G401 (cell line): ENCODE measurements at regions not wholly inside any gene's neighbourhood (a gene's known extent, or its start where the extent isn't known, plus 50 kb on each side); places are given as distances from the start of the nearest gene placed in this dataset.

Experiments used
- DNase-seq: peaks from one replicate; pipeline ENCODE4 v3.0.0-alpha.2; 2015; ENCODE audit warnings: low spot score
- in situ Hi-C: cut with HindIII; loops from 2 replicates; pipeline ENCODE4 v1.10.0; 2016; ENCODE audit warnings: low sequenced_read_pairs, mixed read lengths

DNA sequence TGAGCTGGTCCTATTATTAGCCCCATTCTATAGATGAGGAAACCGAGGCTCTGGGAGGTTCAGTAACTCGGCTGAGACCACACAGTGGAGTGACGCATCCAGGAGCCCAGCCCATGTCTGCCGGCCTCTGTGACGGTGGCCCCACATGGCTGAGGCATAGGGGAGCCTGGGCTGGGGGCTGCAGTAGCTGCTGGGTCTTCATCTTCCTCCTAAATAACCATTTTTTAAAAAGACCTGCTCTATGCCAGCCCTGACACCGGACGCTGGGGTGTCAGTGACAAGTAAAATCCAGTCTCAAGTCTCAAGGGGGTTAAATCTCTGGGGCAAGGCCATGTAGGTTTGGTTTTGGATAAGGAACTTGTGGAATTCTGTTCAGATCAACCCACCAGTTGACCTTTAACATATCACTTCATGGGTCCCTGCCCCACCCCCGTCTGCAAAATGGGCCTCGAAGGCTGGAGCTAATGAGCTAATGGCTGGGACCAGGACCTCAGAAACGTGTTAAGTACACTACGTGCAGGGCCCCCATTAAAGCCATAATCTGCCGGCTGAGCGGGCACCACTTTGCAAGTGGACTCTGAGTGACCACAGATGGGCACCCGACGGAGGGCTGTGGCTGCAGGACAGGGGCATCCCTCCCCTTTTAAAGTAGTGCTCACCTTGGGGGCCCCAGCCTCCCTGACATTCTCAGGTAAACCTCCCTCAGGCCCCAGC is 136.5 kb upstream of the UNC5B start:
- no peak for DNase-seq
- in situ Hi-C loops, result no loop called here

GRCh38 chr10:71076473-71077142 is 135.8 kb upstream of the UNC5B start:
- DNase-seq, result no peak
- in situ Hi-C loops, result no loop called here

DNA sequence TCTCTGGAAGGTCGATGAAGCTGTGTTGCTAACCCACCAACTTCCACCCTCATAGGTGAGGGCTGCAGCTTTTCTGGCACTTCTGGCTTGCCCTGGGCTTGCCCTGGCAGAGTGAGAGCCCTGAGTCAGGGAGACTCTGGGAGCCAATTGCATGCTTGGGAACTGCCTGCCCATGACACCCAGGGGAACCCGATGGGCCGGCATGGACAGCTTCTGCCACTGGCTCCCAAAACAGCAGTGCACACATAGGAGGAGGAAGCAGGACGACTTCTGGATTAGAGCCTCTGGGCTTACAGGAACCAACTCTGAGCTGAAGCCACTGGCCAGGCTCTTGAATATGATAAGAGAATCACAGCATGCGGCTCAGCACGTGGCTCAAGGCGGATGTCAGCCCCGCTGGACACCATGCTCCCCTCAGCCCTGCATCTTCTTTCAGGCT is 135.2 kb upstream of the UNC5B start:
- in situ Hi-C loops, result no loop called here
- DNase-seq, result no peak

DNA sequence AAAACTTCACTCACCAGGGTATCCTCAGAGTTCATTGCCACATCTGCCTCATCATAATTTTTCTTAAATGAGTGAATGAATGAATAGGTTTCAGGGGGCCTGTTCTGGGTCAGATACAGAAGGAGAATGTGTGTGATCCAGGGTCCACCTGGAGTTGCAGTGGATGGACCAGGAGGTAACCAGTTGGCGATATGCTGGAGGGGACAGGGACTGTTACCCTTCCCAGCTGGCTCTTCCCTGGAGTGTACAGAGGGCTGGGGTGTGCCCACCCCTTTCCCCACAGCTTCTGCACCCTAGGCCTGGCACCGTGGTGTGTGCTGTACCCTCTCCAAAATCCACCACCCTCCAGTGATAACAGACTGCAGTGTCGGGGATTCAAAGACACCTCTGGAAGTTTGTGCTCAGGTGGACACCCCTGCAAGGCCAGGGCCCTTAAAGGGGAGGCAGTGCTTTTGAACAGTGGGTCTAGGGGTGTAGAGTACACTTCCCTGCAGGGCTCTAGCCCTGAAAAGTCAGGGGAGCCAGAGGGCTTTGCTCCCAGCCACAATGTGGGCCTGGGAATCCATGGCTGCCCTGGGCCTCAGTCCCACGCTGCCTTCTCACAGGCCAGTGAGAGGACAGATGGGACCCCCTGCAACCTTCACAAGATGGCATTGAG is 134.4 kb upstream of the UNC5B start:
- no peak for DNase-seq
- in situ Hi-C loops, result no loop called here

DNA sequence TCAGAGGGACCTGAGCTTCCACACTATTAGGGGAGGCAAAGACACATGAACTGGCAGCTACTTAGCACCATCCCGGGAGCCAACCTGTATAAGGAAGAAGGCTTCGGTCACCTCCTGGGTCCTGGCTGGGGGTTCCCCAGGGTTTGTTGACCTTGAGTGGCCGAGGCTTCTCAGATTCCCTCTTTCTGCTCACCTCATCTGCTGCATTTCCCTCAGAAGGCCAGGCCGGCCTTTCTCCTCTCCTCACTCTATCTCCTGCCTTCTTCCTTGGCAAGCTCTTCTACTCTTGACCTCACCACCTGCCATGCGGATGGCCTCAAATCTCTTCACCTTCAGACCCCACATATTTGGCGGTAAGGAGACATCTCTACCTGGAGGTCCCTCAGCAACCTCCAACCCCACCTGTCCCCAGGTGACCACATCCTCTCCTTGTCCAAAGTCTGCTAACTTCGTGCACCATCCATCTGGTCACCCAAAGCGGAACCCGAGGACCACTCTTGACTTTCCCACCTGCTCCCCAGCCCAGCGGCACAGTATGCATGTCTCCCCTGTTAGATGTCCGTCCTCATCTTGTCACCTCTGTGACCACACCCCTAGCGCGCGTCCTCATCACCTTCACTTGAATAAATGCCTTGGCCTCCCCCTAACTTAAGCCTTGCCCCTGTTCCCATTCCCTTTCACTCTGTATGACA is 133.8 kb upstream of the UNC5B start:
- no peak for DNase-seq
- in situ Hi-C loops, result no loop called here

DNA sequence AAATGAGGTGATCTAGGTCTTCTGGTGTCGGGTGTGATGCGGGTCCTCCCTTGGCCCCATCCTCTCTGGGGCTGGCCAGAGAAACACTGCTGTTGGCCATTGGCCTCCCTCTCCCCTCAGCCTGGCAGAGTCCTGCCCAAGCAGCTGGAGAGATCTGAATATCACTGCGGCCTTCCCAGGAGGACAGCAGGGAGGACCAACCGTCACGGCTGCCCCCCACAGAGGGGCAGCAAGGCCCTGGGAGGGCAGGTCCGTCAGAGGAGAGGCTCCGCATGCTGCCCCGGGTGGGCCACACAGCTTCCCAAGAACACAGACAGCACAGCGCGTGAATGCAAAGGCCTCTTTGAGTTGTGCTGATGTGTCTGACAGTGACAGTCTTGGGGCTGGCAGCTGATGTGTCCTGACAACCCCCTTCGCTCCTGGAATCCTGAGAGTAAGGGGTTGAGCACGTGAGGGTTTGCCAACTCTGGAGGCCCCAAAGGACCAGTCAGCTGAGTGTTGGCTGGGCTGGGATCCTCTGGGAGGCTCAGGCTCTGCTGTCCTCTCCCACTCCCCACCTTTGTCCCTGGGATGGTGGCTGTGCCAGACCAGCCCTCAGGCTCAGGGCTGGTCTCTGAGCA is 132.5 kb upstream of the UNC5B start:
- DNase-seq, result no peak
- in situ Hi-C loops, result no loop called here

DNA sequence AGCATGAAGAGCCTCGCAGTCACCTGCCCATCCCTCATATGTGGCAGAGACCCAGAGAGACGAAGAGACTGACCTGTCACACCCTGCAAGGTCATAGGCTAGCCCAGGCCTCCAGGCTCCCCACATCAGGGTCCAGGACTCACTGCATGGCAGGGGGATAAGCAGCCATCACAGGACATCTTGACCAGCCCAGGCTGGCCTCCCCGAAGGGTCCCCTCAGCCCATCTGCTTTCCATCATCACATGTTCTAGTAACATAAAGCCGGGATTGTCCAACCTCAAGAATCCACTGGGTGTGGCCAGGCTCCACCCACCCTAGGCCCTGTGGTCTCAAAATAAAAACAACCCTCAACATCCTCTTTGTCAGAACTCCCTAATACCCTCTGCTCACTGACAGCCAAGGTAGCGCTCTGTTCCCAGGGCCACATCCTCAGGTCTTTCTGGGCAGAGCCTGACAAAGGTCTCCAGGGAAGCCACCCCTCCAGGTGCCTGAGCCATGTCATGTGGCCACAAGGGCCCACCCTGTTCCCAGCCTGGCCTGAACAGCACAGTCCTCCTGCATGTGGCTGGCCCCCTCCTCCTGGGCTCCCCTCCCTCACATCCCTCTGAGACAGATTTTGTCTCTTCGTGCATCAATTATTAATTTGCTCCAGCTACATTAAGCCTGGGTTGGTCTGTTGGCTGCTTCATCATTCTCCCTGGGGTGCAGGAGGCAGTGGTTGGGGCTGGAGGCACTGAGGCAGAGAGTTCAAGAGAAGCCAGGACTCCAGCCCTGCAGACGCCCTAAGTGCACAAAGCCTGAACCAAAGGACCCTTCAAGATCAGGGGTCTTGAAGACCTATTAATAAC is 131.8 kb upstream of the UNC5B start:
- no peak for DNase-seq
- in situ Hi-C loops, result no loop called here

GRCh38 chr10:71081229-71081560 is 131.2 kb upstream of the UNC5B start:
- in situ Hi-C loops, result no loop called here
- DNase-seq, result no peak

GRCh38 chr10:71081912-71082311 is 130.5 kb upstream of the UNC5B start:
- no peak for DNase-seq
- in situ Hi-C loops, result no loop called here

DNA sequence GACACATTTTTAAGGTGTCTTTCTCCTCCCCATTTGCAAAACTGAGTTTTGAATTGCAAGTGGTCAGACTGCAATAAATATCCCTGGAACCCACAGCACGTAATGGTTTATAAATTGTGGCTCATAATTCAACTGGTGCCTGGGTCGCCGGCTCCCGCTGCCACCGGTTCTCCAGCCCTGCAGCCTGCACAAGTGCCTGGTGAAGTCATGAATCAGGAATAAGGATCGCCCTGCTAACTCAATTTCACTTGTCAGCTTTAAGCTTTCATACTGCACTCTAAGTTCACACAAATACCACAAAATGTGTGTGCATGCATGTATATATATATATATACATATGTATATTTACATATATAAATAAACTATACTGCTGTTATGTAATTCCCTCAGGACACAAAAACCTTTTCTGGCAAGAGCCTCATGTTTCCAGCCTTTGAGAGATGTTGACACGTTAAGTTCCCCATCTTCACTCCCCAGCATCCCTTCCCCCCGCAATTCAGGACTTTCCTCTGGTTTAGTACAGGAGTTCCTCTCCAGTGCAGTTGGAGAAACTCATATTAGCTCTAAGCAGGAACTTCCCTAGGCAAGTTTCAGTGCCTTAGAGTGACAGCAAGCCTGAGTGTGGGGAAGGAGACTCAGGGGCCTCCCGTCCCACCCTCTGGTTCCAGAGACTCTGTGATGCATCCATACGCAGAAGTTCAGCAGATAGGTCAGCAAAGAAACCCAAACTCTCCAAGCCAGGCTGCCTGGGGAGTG is 129.2 kb upstream of the UNC5B start:
- DNase-seq, result no peak
- in situ Hi-C loops, result no loop called here

GRCh38 chr10:71083716-71083975 is 128.7 kb upstream of the UNC5B start:
- in situ Hi-C loops, result no loop called here
- DNase-seq, result no peak

DNA sequence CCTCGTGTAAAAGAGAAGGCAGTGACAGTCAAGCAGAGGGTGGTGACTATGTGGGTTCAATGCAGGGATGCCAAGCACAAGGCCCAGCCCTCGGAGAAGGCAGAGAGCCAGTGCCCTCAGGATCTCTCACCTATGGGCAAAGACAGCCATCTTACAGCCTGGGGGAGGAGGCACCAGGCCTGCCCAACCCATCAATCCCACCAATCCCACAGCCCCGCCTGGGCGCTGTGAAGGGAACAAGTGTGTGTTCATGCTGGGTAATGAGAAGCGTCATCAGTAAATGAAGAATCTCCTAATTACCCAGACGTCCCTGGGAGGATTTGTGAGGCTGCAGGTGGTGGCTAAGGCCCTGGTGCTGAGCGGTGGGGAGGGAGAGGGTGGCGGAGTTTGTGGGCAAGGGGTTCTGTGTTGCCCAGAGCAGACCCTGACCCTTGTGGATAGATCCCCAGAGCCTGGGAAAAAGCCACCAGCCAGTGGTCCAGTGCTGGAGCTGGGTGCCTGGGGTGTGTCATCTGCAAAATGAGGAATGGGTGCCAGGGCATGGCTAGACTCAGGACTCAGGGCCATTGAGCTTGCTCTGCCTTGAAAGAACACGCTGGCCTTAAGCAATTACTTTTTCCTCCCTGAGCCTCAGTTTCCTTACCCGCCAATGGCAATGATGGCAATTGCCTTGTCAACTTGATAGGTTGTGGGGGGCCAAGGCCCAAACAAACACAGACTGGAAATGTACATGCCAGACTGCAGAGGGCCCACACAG is 128.1 kb upstream of the UNC5B start:
- in situ Hi-C loops, result no loop called here
- no peak for DNase-seq

DNA sequence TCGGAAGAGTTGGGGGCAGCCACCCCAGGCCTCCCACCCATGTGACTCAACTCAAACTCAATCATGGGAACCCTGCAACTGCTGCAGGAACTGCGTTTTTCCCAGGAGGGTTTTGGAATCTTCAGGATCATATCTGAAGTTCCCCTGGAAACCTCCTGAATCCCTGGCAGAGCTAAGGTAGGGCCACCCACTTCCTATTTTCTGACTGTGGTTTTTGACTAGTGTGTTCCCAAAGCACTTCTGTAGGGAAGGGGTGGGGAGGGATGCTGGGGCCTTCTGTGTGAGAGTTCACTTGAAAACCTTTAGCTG is 127.6 kb upstream of the UNC5B start:
- in situ Hi-C loops, result no loop called here
- no peak for DNase-seq

- in situ Hi-C loops, result no loop called here
- DNase-seq, result no peak
Measured at GRCh38 chr10:71085689-71086438, 126.5 kb upstream of the UNC5B start.

- DNase-seq, result no peak
- in situ Hi-C loops, result no loop called here
Measured at GRCh38 chr10:71086439-71087080, 125.8 kb upstream of the UNC5B start.

DNA sequence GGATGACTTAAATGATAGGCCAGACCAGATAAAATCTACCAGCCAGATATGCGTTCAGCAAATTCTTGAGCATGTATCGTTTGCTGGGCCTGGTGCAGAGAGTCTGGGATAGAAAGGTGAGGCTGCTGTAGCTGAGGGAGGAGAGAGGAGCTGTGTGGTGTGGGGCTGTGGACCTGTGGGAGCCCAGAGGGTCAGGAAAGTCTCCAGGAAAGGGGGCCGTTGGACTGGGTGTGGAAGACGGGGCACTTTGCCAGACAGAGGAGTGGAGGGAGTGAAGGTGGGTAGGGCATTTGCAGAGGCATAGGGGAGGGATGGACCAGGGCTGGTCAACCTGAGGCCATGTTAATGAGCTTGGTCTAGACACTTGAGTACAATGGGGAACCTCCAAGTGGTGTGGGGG is 124.7 kb upstream of the UNC5B start:
- in situ Hi-C loops, result no loop called here

DNA sequence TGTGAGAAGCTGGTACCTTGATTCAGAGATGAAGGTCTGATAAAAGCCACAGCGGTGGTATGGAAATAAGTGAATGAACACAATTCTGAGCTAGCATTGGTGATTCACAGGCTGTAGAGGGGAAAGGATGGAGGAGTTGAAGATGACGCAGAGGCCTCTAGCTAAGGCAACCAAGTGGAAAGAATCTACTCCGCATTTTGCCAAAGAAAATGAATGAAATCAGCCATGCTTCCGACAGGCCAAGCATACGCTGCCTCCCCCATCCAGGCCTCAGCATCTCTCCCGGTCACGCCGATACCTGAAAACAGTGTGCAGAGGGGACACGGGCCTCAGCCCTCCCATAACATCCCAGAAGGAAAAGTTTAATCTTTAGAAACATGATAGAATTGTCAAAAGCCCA is 124.3 kb upstream of the UNC5B start:
- in situ Hi-C loops, result no loop called here
- no peak for DNase-seq

More for the DNA sequence above, 124.7 kb upstream of the UNC5B start:
- DNase-seq, result no peak
